Ramos (cell line): ENCODE measurements at regions not wholly inside any gene's neighbourhood (a gene's known extent, or its start where the extent isn't known, plus 50 kb on each side); places are given as distances from the start of the nearest gene placed in this dataset.
"Not testable (repeated sequence)": the region's sequence is repeated elsewhere in the genome, so short reads cannot be mapped to it uniquely, and the experiment has no call there.

Experiments used
- in situ Hi-C: fragments of 300-500 bp; cut with MboI; formaldehyde crosslinking; loops from one replicate; pipeline ENCODE4 v1.14.3; 2022; ENCODE audit warnings: low sequenced_read_pairs; ENCODE audit not compliant: unreplicated experiment

- in situ Hi-C loops = no loop called here
These were observed 493.9 kb downstream of the MN1 start for GRCh38 chr22:27307545-27308247.

DNA sequence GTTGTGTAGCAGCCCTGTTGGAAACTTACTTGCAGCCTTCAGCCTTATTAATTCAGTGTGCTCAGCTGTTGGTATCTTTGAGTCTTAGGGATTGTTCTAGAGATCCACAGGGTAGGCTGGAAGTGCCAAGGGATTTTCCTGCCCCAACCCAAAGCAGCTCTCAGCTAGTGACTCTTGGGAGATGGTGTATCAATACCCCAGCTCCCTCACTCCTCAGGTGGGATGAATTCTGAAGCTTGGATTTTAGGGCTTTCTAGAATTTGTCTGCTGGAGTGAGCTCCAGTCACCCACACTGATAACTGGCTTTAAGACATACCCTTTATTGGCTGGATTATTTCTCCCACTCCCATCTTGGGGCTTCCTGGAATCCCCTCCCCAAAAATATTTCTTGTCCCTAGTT lies 493.0 kb downstream of the MN1 start:
- in situ Hi-C loops = no loop called here

DNA sequence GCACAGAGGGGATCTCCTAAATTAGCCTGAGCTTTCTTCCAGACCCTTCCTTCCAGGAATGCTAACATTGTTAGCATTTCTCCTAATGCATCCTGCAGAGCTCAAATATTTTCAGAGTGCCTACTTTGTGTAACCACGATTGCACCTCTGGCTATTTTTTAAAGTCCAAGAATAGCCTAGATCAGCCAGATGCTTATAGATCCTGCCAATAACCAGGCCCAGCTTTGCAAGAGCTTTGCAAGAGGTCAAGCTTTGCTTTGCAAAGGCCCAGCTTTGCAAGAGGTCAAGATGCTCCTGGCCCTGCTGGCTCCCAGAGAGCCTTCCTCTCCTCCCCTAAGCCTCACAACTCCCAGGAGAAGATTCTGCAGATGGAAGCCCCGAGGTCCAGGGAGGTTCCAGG lies 491.9 kb downstream of the MN1 start:
- in situ Hi-C loops = no loop called here

DNA sequence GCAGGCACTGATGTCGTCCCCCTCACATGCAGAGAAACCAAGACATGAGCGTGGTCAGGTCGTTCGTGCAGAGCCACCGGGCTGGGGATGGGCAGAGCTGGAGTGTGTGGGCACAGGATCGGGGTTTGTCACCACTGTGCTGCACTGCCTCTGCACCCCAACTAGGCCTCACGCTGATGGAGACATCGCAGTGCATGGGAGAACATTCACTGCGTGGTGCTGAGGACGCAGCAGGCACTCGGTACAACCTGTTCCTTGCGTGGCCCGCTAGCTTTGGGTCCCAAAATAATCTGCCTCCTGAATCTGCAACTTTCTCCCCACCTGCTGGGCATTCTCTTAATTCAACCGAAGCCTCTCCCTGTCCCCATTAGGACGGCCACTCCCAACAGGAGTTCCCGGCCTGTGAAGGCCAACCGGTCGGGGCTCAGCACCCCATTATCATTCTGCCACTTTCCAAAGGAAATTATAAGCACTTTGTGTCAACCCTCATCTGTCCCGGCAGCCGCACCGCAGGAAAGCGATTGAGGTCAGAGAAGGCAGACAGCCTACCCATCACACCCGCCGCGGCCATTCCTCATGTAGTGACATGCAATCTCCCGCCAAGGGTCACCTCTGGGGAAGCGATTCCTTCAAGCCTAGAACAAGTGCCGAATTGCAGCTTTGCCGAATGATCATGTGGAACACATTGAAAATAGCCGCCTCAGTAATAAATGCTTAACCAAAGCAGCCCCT lies 490.4 kb downstream of the MN1 start:
- in situ Hi-C loops = no loop called here

DNA sequence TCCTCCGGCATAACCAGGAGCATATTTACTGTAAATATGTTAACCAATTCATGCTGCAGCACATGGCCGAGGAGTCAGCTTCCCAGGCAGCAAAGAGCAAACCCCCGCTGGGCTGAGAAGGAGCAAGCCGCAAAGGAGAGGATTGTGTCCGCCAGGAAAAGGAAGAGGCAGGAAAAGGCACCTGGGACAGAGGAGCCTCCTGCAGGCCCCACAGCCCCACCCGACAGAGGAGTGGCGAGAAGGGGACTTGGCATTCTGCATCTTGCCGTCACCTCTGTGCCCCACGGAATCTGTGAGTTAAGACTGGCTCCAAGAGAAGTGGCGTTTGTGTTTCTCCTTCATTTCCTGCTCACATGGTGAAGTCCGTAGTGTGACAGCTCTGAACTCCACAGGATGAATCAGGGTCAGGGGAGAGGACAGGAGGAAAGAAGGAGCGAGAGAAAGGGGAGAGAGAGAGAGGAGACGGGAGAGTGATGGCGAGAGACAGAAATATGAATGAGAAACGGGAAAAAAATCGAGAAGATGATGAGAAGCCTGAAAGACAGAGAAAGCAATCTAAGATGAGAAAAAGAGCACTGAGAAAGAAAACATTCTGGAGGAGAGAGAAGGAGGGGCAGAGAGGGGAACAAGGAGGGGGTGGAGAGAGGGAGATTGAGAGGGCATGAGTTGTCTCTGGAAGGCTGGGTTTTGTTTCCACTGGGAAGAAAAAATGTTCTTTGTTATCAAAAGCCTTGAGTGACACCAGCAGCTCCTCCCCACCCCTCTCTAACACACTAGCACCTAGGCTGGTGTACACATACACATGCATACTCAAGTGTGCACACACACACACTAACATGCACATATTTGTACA lies 489.6 kb downstream of the MN1 start:
- in situ Hi-C loops = no loop called here

- in situ Hi-C loops = no loop called here
These were observed 489.0 kb downstream of the MN1 start for GRCh38 chr22:27312565-27312964.

- in situ Hi-C loops = no loop called here
These were observed 488.3 kb downstream of the MN1 start for GRCh38 chr22:27312966-27313855.

DNA sequence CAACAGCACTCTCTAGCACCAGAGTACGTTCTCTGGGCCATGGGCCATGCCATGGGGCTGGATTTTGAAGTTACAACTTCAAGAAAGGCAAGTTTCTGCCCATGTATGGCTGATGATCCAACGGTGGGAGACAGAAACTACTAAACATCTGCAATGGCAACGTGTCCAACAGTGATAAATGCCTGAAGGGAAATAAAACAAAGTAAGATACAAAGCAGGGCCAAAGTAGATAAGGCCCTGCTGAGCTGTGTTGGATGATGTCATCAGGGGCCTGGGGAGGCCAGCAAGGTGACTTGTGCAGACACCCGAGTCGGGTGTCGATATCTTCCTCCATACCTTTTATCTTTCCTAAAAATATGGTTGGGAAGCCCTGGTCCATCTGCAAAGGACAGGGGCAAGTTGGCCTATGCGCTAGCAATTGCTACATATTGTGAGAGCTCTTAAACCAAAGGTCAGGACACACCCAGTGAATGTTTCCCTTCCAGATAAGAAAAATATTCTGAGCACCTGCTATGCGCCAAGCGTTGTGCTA lies 487.2 kb downstream of the MN1 start:
- in situ Hi-C loops = no loop called here

DNA sequence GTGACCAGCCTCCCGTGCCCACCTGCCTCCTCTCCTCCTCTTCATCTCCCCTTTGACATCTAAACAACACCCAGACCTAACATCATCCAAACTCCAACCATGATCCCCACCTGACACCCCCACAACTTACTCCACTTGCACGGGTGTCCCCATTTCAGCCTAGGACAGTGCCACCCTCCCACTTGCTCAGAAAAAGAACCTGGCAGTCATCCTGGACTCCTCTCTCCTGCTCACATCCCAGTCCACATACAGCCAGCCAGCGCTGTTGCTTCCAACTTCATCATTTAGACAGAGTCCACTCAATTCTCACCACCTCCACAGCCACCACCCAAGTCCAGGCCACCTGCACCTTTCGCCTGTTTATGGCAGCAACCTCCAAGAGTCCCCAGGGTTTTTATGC lies 485.7 kb downstream of the MN1 start:
- in situ Hi-C loops = no loop called here

DNA sequence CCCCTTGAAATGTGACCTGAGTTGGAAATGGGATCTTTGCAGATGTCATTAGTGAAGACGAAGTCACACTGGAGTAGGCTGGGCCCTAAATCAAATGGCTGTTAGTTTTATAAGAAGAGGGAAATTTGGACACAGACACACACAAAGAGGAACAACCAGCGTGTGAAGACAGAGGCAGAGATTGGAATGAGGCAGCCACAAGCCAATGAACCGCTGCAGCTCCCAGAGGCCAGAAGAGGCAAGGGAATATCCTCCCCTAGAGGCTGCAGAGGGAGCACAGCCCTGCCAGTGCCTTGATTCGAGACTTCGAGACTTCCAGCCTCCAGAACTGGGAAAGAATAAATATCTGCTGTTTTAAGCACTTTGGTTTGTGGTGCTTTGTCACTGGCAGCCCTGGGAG lies 484.5 kb downstream of the MN1 start:
- in situ Hi-C loops = no loop called here

GRCh38 chr22:27317971-27318428 lies 483.6 kb downstream of the MN1 start:
- in situ Hi-C loops = no loop called here

DNA sequence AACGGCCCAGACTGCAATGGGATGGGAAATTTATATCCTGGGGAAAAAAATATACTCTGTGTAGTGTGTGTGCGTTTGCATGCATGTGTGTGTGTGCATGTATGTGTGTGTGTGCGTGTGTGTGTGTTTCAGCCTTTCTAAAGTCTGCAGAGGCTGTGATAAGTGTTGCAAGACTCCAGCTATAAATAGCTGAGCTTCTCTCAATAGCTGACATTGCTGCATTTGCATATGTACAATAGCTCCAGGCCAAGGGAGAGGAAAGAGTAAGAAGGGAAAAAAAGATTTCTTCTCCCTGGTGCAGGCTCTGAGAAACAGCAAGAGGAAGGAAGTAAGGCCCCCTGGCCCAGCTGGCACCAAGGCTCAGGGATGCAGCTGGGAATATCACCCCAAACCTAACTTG lies 483.0 kb downstream of the MN1 start:
- in situ Hi-C loops = no loop called here

GRCh38 chr22:27323661-27324060 lies 477.9 kb downstream of the MN1 start:
- in situ Hi-C loops = no loop called here

DNA sequence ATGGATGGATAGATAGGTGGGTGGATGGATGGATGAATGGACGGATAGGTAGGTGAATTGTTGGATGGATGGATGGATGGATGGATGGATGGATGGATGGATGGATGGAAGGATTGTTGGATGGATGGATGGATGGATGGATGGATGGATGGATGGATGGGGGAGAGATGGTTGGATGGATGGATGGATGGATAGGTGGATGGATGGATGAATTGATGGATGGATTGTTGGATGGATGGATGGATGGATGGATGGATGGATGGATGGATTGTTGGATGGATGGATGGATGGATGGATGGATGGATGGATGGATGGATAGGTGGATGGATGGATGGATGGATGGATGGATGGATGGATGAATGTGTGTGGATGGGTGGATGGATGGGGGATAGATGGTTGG lies 476.6 kb downstream of the MN1 start:
- in situ Hi-C loops = not testable (repeated sequence)

DNA sequence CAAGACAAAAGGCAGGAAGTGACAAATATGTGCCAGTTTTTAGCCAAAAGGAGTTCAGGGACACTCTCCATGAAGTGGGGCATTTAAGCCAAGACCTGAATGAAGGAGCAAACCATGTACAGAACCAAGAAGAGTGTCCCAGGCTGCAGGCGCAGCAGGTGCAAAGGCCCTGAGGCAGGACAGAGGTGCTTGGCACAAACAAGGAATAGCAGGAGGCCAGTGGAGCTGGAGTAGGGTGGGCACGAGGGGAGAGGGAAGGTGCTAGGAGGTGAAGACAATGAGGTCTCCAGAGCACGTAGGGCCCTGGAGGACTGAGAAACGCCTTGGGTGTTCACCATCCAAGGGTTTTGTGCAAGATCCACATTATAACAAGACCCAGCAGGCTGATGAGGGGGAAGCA lies 474.1 kb downstream of the MN1 start:
- in situ Hi-C loops = no loop called here

GRCh38 chr22:27327981-27328721 lies 473.4 kb downstream of the MN1 start:
- in situ Hi-C loops = no loop called here

GRCh38 chr22:27329131-27329850 lies 472.3 kb downstream of the MN1 start:
- in situ Hi-C loops = no loop called here

GRCh38 chr22:27329966-27330645 lies 471.4 kb downstream of the MN1 start:
- in situ Hi-C loops = no loop called here
